HG03354 (cell line): ENCODE measurements at regions not wholly inside any gene's neighbourhood (a gene's known extent, or its start where the extent isn't known, plus 50 kb on each side); places are given as distances from the start of the nearest gene placed in this dataset.
"Not testable (repeated sequence)": the region's sequence is repeated elsewhere in the genome, so short reads cannot be mapped to it uniquely, and the experiment has no call there.

ENCODE experiments used
- ATAC-seq: cut with Tn5 transposase; IDR thresholded peaks from one replicate; pipeline ENCODE4 v1.9.1; 2021; ENCODE audit warnings: mild to moderate bottlenecking; ENCODE audit not compliant: unreplicated experiment, poor library complexity, severe bottlenecking

DNA sequence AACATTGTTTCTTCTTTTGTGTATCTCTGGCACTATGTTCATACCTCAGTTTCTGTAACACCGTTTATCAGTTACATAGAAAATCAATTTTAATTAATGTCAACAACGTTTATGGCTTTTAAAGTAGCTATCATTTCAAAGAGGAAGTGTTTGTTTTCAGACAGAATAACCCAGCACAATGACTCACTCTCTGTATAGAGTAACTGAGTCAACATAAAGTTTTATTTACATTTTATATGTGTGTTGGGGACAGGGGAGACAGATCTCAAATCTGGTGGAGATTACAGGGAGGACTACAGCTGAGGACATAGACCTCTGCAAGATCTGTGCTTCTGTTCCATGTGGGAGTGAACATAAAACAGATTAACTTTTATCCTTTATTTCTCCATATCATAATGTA, 2590.1 kb downstream of the PCDH9 start:
- ATAC-seq, result no peak

- no peak for ATAC-seq
Observed at GRCh38 chr13:64639206-64639605, 2590.9 kb downstream of the PCDH9 start.

DNA sequence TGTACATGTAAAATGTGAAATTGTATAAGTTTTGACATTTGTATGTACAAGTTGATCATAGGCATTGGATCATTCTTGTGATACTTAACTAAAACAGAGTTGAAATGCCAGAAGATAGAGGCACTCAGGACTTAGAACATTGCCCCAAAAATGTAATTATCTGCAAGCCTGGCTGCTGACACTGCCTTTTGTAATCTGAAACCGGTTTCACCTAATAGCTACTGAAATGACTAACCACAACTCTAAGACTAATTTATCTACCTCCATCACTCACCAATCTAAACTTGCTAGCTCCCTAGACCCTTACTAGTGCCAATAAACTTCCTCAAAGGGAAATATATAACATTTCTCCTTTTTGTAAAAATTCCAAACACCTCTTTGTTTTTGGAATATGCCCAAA, 2596.2 kb downstream of the PCDH9 start:
- no peak for ATAC-seq

DNA sequence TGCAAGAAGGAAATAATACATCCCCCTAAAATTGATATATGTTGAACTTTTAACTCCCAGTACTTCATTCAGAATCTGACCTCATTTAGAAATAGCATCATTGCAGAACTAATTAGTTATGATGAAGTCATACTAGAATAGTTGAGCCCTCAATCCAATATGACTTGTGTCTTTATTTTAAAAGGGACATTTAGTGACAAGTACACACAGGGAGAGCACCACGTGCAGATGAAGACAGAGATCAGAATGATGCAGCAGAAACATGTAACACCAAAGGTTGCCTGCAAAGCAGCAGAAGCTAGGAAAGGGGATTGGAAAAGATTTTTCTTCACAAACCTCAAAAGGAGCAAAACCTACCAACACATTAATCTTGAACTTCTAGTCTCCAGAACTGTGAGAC, 2602.5 kb downstream of the PCDH9 start:
- ATAC-seq, result no peak

- ATAC-seq, result no peak
Observed at GRCh38 chr13:64626105-64626504, 2604.0 kb downstream of the PCDH9 start.

GRCh38 chr13:64617231-64617630, 2612.9 kb downstream of the PCDH9 start:
- ATAC-seq, result no peak

- no peak for ATAC-seq
Observed at GRCh38 chr13:64591971-64592370, 2638.2 kb downstream of the PCDH9 start.

- ATAC-seq, result no peak
Observed at GRCh38 chr13:64579331-64579730, 2650.8 kb downstream of the PCDH9 start.

GRCh38 chr13:64568748-64569147, 2661.4 kb downstream of the PCDH9 start:
- ATAC-seq, result no peak

DNA sequence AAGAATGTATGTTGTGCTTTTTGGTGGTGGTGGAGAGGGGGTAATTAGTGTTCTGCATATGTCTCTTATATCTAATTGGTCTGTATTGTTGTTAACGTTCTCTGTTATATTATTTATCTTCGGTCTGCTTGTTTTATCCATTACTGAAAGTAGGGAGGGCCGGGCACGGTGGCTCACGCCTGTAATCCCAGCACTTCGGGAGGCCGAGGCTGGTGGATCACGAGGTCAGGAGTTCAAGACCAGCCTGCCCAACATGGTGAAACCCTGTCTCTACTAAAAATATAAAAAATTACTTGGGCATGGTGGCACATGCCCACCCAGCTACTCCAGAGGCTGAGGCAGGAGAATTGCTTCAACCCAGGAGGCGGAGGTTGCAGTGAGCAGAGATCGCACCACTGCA, 2672.1 kb downstream of the PCDH9 start:
- ATAC-seq, result not testable (repeated sequence)

DNA sequence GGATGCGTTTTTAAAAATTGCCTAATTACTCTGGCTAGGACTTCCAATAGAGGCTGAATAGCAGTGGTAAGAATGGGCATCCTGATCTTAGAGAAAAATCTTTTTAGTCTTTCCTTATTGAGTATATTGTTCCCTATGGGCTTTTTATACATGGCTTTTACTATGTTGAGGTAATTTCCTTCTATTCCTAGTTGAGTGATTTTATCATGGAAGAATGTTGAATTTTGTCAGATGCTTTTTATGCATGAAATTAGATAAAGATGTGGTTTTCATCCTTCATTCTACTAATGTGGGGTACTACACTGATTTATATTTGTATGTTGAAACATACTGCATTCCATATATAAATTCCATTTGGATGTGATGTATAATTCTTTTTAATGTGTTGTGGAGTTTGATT, 2673.8 kb downstream of the PCDH9 start:
- ATAC-seq, result no peak

DNA sequence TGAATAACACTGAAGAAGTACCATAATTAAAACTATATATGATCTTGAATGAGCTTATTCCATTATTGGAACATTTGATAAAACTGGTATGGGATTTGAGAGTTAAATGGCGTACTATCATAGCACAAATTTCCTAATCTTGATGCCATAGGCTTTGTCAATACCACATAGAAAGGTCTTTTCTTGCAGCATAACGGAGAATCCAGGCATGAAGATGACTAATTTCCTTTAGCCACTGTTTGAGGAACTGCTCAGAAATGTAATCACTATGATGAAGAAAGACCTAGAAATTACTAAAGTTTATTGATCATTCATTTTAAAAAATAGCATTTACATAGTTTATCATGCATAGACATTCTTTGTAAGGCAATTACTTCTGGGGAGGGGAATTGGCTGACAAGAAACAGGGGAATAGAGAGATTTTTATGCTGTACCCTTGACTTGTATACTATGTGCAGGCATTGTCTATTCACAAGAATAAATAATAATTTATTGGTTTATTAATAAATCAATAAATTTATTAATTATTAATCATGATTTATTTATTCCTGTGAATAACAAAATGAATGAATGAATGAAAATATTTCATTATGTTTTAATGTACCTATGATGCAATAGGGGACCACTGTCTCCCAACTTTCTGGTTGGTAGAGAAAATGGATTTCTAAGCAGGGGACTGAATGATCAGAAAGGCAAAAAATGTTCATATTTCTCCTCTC, 2676.6 kb downstream of the PCDH9 start:
- no peak for ATAC-seq

DNA sequence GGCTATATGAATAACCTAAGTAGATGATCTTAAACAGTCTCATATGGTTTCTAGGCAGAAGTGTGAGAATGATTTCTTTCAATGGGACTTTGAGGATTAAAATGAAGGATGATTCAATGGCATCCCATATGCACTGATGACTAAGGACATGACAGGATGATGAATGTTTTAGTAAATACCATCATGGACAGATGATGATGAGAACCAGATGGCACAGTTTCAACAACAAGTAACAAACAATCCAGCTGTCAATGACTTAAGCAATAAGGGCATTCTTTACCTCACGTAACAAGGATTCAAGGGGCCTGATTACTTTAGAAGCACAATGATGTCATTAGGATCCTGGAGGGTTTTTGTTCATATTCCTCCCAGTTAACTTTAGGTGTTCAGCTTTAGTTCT, 2678.4 kb downstream of the PCDH9 start:
- ATAC-seq, result no peak

DNA sequence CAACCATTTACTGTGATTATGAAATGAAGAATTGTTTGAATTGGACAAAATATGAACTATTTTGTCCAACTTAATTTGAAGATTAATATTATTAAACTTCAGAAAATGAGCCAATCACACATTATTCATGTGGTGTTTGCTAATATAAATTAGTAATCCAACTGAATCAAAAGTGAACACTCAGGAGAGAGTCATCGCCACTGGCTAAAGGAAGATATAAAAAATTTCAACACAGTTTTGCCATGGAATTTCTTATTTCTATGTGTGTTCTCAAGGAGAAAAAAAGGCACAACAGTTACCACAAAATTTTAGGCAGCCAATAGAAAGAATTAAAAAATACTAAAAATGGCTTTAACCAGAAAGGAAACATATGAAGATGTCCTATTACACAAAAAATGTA, 2683.8 kb downstream of the PCDH9 start:
- ATAC-seq, result no peak

GRCh38 chr13:64540976-64541375, 2689.2 kb downstream of the PCDH9 start:
- no peak for ATAC-seq

DNA sequence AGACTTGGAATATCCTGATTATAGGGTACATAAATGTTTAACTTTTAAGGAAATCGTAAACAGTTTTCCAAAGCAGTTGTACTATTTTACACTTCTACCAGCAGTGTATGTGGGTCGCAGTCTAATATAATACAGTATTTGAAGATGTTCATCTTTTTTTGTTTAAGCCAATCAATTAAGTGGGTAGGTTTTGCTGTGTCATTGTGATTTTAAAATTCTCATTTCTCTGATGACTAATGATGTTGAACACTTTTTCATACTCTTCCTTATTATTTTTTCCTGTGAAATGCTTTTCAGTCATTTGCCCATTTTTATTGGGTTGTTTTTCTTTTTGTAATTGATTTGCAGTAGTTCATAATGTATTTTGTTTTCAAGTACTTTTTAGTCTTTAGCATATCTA, 2689.7 kb downstream of the PCDH9 start:
- no peak for ATAC-seq

DNA sequence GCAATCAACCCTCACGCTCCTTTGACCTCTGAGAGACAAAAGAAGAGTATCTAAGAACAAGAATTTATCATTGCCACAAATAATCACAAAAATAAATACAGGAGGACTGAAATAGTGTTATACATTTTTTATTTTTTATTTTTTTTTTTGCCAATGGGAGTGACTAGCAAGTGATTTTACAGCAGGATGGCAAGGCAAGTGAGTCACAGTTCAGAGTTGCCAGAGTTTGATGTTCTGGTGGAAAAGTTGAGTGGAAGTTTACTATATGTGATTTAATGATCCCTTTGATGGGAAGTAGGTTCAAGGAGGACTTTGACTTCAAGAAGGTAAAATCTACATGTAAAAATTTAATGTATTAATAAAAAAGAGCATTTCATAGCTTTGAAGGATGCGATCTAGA, 2691.4 kb downstream of the PCDH9 start:
- no peak for ATAC-seq

- ATAC-seq, result no peak
Observed at GRCh38 chr13:64534302-64534701, 2695.8 kb downstream of the PCDH9 start.

GRCh38 chr13:64531400-64531799, 2698.7 kb downstream of the PCDH9 start:
- ATAC-seq, result no peak

- no peak for ATAC-seq
Observed at GRCh38 chr13:64529874-64530485, 2700.2 kb downstream of the PCDH9 start.

DNA sequence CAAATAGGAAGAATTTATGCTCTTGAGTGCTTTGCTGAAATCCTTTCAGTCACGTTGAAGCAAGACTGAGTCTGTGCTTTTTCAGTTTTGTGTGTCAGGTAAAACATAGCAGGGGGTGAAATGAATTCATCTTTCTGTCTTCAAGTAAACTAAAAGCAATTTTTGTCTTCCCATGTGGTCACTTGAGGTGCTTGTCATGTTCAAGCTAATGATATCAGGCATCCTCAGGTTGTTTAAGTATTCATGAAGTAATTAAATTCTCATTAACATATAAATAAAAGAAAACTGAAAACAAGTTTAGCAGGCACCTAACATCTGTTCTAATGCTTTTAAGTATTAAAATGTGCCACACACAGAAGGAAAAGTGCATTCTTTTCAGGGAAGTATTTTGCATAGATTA, 2701.3 kb downstream of the PCDH9 start:
- no peak for ATAC-seq

- no peak for ATAC-seq
Observed at GRCh38 chr13:64527561-64527960, 2702.6 kb downstream of the PCDH9 start.
